HCT116 (cell line): ENCODE measurements at regions not wholly inside any gene's neighbourhood (a gene's known extent, or its start where the extent isn't known, plus 50 kb on each side); places are given as distances from the start of the nearest gene placed in this dataset.

Experiments
- POLR2A ChIP-seq: IDR thresholded peaks from 2 replicates; pipeline ENCODE4 v1.7.0; 2011; ENCODE audit warnings: borderline replicate concordance; ENCODE audit not compliant: insufficient read depth, insufficient read length; ENCODE audit errors: extremely low read depth
- POLR2AphosphoS5 ChIP-seq: IDR thresholded peaks from 2 replicates; pipeline ENCODE4 v1.6.1; 2011; ENCODE audit warnings: mild to moderate bottlenecking, low read depth, low read length, moderate library complexity
- RAD21 ChIP-seq: IDR thresholded peaks from 2 replicates; pipeline ENCODE4 v1.6.1; 2012; ENCODE audit warnings: low read depth, mild to moderate bottlenecking
- TCF7L2 ChIP-seq: IDR thresholded peaks from 2 replicates; pipeline ENCODE4 v1.7.0; 2011; ENCODE audit warnings: borderline replicate concordance, inconsistent platforms; ENCODE audit not compliant: insufficient read depth, insufficient read length; ENCODE audit errors: extremely low read depth
- TF ChIP-seq, protein P1 (sequence below), 3 experiments: fragments of 200-600 bp in 1 of 3; sonication (generic) in 1 of 3; IDR thresholded peaks in 2 of 3; conservative IDR thresholded peaks in 1 of 3; 2 replicates each; pipeline ENCODE4 v1.5.1; 2012 to 2017; ENCODE audit warnings: low read depth in 2 of 3, low read length in 2 of 3, antibody characterized with exemption in 1 of 3, borderline replicate concordance in 1 of 3, control low read depth in 1 of 3, mild to moderate bottlenecking in 1 of 3, mixed read lengths in 1 of 3, mixed run types in 1 of 3, moderate library complexity in 1 of 3; ENCODE audit not compliant: insufficient read depth in 1 of 3

DNA sequence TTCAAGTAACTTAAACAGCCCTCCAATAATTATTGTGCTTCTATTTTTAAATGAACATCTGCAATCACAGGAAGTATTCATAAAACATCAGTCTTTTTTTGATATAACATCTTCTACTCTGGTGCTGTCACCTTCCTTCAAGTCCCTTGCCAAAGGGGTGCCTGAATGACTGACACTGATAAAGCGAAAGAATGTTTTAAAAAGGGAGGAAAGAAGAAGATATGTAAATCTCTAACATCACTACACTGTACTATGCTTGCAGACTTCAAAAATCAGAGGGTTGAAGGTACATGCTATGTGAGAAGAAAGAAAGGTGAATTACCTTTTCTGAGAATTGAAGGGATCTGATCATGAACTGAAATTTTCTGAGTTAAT lies 253.7 kb downstream of the ZPLD1 start:
- no peak for TF ChIP-seq TCF7L2
- TF ChIP-seq POLR2A, result no peak
- no peak for TF ChIP-seq POLR2AphosphoS5
- TF ChIP-seq, protein P1, sequence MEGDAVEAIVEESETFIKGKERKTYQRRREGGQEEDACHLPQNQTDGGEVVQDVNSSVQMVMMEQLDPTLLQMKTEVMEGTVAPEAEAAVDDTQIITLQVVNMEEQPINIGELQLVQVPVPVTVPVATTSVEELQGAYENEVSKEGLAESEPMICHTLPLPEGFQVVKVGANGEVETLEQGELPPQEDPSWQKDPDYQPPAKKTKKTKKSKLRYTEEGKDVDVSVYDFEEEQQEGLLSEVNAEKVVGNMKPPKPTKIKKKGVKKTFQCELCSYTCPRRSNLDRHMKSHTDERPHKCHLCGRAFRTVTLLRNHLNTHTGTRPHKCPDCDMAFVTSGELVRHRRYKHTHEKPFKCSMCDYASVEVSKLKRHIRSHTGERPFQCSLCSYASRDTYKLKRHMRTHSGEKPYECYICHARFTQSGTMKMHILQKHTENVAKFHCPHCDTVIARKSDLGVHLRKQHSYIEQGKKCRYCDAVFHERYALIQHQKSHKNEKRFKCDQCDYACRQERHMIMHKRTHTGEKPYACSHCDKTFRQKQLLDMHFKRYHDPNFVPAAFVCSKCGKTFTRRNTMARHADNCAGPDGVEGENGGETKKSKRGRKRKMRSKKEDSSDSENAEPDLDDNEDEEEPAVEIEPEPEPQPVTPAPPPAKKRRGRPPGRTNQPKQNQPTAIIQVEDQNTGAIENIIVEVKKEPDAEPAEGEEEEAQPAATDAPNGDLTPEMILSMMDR (IDR thresholded peaks at IDR 0.05 in 2 of 3, conservative IDR thresholded peaks at IDR 0.05 in 1 of 3; ENCODE audit: borderline replicate concordance in 1 of 3, insufficient read depth in 1 of 3, low read depth in 2 of 3, low read length in 2 of 3), result no peak
- TF ChIP-seq RAD21, result no peak
